Endodermal cell (in vitro differentiated cells): ENCODE measurements at regions not wholly inside any gene's neighbourhood (a gene's known extent, or its start where the extent isn't known, plus 50 kb on each side); places are given as distances from the start of the nearest gene placed in this dataset.

Source experiments
- DNase-seq: peaks from one replicate; pipeline ENCODE4 v3.0.0-alpha.2; 2017
- H3K27ac ChIP-seq: 2 replicates; pipeline ENCODE4 v1.5.1; 2013; ENCODE audit warnings: mild to moderate bottlenecking, low read depth, low read length, moderate library complexity
- H3K27me3 ChIP-seq: 2 replicates; pipeline ENCODE4 v1.6.1; 2013; ENCODE audit warnings: mild to moderate bottlenecking, low read length, moderate library complexity; ENCODE audit not compliant: insufficient read depth, control insufficient read depth, poor library complexity, severe bottlenecking
- H3K36me3 ChIP-seq: 2 replicates; pipeline ENCODE4 v1.7.0; 2013; ENCODE audit warnings: mild to moderate bottlenecking, low read length, moderate library complexity; ENCODE audit not compliant: control insufficient read depth, insufficient read depth
- H3K4me1 ChIP-seq: one replicate; pipeline ENCODE4 v1.7.0; 2013; ENCODE audit warnings: low read length; ENCODE audit not compliant: control insufficient read depth, insufficient read depth
- H3K4me3 ChIP-seq: 2 replicates; pipeline ENCODE4 v1.5.1; 2013; ENCODE audit warnings: mild to moderate bottlenecking, low read length, moderate library complexity
- H3K9ac ChIP-seq: 2 replicates; pipeline ENCODE4 v1.6.1; 2013; ENCODE audit warnings: mild to moderate bottlenecking, low read length, moderate library complexity; ENCODE audit not compliant: poor library complexity, severe bottlenecking; ENCODE audit errors: extremely low read depth
- H3K9me3 ChIP-seq: 2 replicates; pipeline ENCODE4 v1.6.1; 2013; ENCODE audit warnings: mild to moderate bottlenecking, low read length, moderate library complexity; ENCODE audit not compliant: control insufficient read depth
- H3K27ac Mint-ChIP-seq: 2 replicates; pipeline ENCODE4 v1.8.0; 2020; ENCODE audit warnings: mixed read lengths
- H3K27me3 Mint-ChIP-seq: 2 replicates; pipeline ENCODE4 v1.8.0; 2021; ENCODE audit warnings: mild to moderate bottlenecking, mixed read lengths; ENCODE audit not compliant: insufficient read depth
- H3K36me3 Mint-ChIP-seq: 2 replicates; pipeline ENCODE4 v1.8.0; 2020; ENCODE audit warnings: low read depth, mixed read lengths
- H3K4me1 Mint-ChIP-seq: 2 replicates; pipeline ENCODE4 v1.8.0; 2020; ENCODE audit warnings: mixed read lengths
- H3K4me3 Mint-ChIP-seq: 2 replicates; pipeline ENCODE4 v1.8.0; 2020; ENCODE audit warnings: mild to moderate bottlenecking, moderate library complexity, mixed read lengths
- H3K9me3 Mint-ChIP-seq: 2 replicates; pipeline ENCODE4 v1.8.0; 2020; ENCODE audit warnings: mild to moderate bottlenecking, mixed read lengths
- CTCF ChIP-seq: fragments of 200-600 bp; sonication (generic); conservative IDR thresholded peaks from 2 replicates; pipeline ENCODE4 v1.5.0; 2021; ENCODE audit warnings: antibody characterized with exemption, mild to moderate bottlenecking
- WGBS, 2 experiments: methylation state at CpG; one replicate each; pipeline versions ENCODE4 v1.1.5 to v1.1.7; 2013; ENCODE audit warnings: missing lambda C conversion rate in 2 of 2, mixed read lengths in 1 of 2; ENCODE audit not compliant: insufficient coverage in 1 of 2, insufficient read length in 1 of 2; 5-methylcytosine and 5-hydroxymethylcytosine counted together

- Histone ChIP-seq H3K4me3 (no peak overlapping the region), H3K9me3 (no peaks in the 10 kb centered on the region), H3K27me3 (no peaks in the 10 kb centered on the region), H3K4me1 (peaks cover 4% of the 10 kb centered on the region), H3K27ac (no peak overlapping the region), H3K36me3 (no peaks in the 10 kb centered on the region), H3K9ac (no peak overlapping the region)
- WGBS, 2 experiments, result 71 to 86% methylated on average over 1 of the region's 1 CpG
- no peak overlapping the region for H3K4me3 Mint-ChIP-seq
- no peaks in the 10 kb centered on the region for H3K36me3 Mint-ChIP-seq
- H3K9me3 Mint-ChIP-seq, result no peaks in the 10 kb centered on the region
- H3K27me3 Mint-ChIP-seq, result no peaks in the 10 kb centered on the region
- peaks cover 23% of the 10 kb centered on the region for H3K4me1 Mint-ChIP-seq
- H3K27ac Mint-ChIP-seq, result no peak overlapping the region
- no peak for DNase-seq
- TF ChIP-seq CTCF, result no peak
Measured at GRCh38 chr12:75708802-75709201, 197.4 kb upstream of the KRR1 start.

GRCh38 chr12:75707983-75708382 is 196.6 kb upstream of the KRR1 start:
- TF ChIP-seq CTCF, result no peak
- H3K9me3 Mint-ChIP-seq, result no peaks in the 10 kb centered on the region
- Histone ChIP-seq H3K27me3 (no peaks in the 10 kb centered on the region), H3K4me3 (no peak overlapping the region), H3K9me3 (no peaks in the 10 kb centered on the region), H3K9ac (no peak overlapping the region), H3K27ac (no peak overlapping the region), H3K36me3 (no peaks in the 10 kb centered on the region), H3K4me1 (no peaks in the 10 kb centered on the region)
- no peak for DNase-seq
- no peak overlapping the region for H3K27ac Mint-ChIP-seq
- H3K27me3 Mint-ChIP-seq, result no peaks in the 10 kb centered on the region
- no peak overlapping the region for H3K4me3 Mint-ChIP-seq
- WGBS, 2 experiments, result 96 to 100% methylated on average over 2 to 3 of the region's 3 CpGs
- H3K4me1 Mint-ChIP-seq, result peaks cover 17% of the 10 kb centered on the region
- no peaks in the 10 kb centered on the region for H3K36me3 Mint-ChIP-seq

GRCh38 chr12:75706786-75707605 is 195.6 kb upstream of the KRR1 start:
- no peaks in the 10 kb centered on the region for H3K4me1 ChIP-seq
- WGBS, 2 experiments, result 96 to 100% methylated on average over 4 to 8 of the region's 8 CpGs
- H3K27ac Mint-ChIP-seq, result no peak overlapping the region
- no peak overlapping the region for H3K4me3 Mint-ChIP-seq
- no peaks in the 10 kb centered on the region for H3K9me3 Mint-ChIP-seq
- TF ChIP-seq CTCF, result no peak
- H3K36me3 Mint-ChIP-seq, result no peaks in the 10 kb centered on the region
- no peak overlapping the region for H3K4me3 ChIP-seq
- no peaks in the 10 kb centered on the region for H3K27me3 Mint-ChIP-seq
- H3K4me1 Mint-ChIP-seq, result peaks cover 12% of the 10 kb centered on the region
- H3K27me3 ChIP-seq, result no peaks in the 10 kb centered on the region
- DNase-seq, result no peak
- no peak overlapping the region for H3K27ac ChIP-seq
- H3K9me3 ChIP-seq, result no peaks in the 10 kb centered on the region
- H3K9ac ChIP-seq, result no peak overlapping the region
- H3K36me3 ChIP-seq, result no peaks in the 10 kb centered on the region
